H1 (cell line): ENCODE measurements at regions not wholly inside any gene's neighbourhood (a gene's known extent, or its start where the extent isn't known, plus 50 kb on each side); places are given as distances from the start of the nearest gene placed in this dataset.

Experiments
- CHD1 ChIP-seq: IDR thresholded peaks from 2 replicates; pipeline ENCODE4 v1.6.1; 2012; ENCODE audit warnings: low read depth, low read length, improper control_type of control experiment
- CREB1 ChIP-seq: IDR thresholded peaks from 2 replicates; pipeline ENCODE4 v1.6.1; 2012; ENCODE audit warnings: inconsistent platforms
- CTBP2 ChIP-seq: IDR thresholded peaks from 2 replicates; pipeline ENCODE4 v1.7.0; 2011; ENCODE audit warnings: borderline replicate concordance, mild to moderate bottlenecking, moderate library complexity, mixed read lengths, low read length; ENCODE audit not compliant: insufficient read depth, insufficient read length
- GTF2F1 ChIP-seq: IDR thresholded peaks from 2 replicates; pipeline ENCODE4 v1.6.1; 2012; ENCODE audit warnings: low read depth, low read length, improper control_type of control experiment, borderline replicate concordance
- JUND ChIP-seq: IDR thresholded peaks from 2 replicates; pipeline ENCODE4 v1.6.1; 2011; ENCODE audit warnings: mild to moderate bottlenecking, improper control_type of control experiment, low read length
- MAFK ChIP-seq: IDR thresholded peaks from 2 replicates; pipeline ENCODE4 v1.6.1; 2012; ENCODE audit warnings: low read depth, mild to moderate bottlenecking, improper control_type of control experiment, low read length
- POU5F1 ChIP-seq: IDR thresholded peaks from 2 replicates; pipeline ENCODE4 v1.6.1; 2011; ENCODE audit warnings: low read depth, mild to moderate bottlenecking, low read length, moderate library complexity
- SIX5 ChIP-seq: IDR thresholded peaks from 2 replicates; pipeline ENCODE4 v1.6.1; 2011; ENCODE audit warnings: mild to moderate bottlenecking, low read depth, low read length
- SP4 ChIP-seq: IDR thresholded peaks from 2 replicates; pipeline ENCODE4 v1.6.1; 2012; ENCODE audit warnings: low read length, inconsistent platforms
- SUZ12 ChIP-seq: fragments of 200-600 bp; sonication (generic); IDR thresholded peaks from 2 replicates; pipeline ENCODE4 v1.6.1; 2012; ENCODE audit warnings: mild to moderate bottlenecking, inconsistent platforms, low read length, moderate library complexity, mixed read lengths
- TBP ChIP-seq: IDR thresholded peaks from 2 replicates; pipeline ENCODE4 v1.6.1; 2011; ENCODE audit warnings: low read depth, low read length, improper control_type of control experiment
- TF ChIP-seq, protein P1 (sequence below): fragments of 300-600 bp; sonication (generic); IDR thresholded peaks from 2 replicates; pipeline ENCODE4 v1.7.1; 2012; ENCODE audit warnings: low read length, moderate library complexity, mild to moderate bottlenecking, inconsistent platforms; ENCODE audit not compliant: insufficient replicate concordance
- TF ChIP-seq, protein P2 (sequence below): IDR thresholded peaks from 2 replicates; pipeline ENCODE4 v1.6.1; 2012; ENCODE audit warnings: inconsistent platforms

DNA sequence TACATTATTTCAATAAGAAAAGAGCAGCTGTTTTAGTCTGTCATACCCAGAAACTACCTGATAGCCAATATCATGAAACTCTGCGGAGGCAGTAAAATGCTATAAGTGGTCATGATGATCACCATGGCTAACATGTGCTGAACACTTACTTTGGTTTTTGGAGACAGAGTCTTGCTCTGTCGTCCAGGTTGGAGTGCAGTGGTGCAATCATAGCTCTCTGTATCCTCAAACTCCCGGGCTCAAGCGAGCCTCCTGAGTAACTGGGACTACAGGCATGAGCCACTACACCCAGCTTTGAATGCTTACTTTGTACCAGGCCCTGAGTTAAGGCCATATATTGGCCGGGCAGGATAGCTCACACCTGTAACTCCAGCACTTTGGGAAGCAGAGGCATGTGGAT is 101.2 kb upstream of the DHX40 start (continued):
- TF ChIP-seq, protein P1, sequence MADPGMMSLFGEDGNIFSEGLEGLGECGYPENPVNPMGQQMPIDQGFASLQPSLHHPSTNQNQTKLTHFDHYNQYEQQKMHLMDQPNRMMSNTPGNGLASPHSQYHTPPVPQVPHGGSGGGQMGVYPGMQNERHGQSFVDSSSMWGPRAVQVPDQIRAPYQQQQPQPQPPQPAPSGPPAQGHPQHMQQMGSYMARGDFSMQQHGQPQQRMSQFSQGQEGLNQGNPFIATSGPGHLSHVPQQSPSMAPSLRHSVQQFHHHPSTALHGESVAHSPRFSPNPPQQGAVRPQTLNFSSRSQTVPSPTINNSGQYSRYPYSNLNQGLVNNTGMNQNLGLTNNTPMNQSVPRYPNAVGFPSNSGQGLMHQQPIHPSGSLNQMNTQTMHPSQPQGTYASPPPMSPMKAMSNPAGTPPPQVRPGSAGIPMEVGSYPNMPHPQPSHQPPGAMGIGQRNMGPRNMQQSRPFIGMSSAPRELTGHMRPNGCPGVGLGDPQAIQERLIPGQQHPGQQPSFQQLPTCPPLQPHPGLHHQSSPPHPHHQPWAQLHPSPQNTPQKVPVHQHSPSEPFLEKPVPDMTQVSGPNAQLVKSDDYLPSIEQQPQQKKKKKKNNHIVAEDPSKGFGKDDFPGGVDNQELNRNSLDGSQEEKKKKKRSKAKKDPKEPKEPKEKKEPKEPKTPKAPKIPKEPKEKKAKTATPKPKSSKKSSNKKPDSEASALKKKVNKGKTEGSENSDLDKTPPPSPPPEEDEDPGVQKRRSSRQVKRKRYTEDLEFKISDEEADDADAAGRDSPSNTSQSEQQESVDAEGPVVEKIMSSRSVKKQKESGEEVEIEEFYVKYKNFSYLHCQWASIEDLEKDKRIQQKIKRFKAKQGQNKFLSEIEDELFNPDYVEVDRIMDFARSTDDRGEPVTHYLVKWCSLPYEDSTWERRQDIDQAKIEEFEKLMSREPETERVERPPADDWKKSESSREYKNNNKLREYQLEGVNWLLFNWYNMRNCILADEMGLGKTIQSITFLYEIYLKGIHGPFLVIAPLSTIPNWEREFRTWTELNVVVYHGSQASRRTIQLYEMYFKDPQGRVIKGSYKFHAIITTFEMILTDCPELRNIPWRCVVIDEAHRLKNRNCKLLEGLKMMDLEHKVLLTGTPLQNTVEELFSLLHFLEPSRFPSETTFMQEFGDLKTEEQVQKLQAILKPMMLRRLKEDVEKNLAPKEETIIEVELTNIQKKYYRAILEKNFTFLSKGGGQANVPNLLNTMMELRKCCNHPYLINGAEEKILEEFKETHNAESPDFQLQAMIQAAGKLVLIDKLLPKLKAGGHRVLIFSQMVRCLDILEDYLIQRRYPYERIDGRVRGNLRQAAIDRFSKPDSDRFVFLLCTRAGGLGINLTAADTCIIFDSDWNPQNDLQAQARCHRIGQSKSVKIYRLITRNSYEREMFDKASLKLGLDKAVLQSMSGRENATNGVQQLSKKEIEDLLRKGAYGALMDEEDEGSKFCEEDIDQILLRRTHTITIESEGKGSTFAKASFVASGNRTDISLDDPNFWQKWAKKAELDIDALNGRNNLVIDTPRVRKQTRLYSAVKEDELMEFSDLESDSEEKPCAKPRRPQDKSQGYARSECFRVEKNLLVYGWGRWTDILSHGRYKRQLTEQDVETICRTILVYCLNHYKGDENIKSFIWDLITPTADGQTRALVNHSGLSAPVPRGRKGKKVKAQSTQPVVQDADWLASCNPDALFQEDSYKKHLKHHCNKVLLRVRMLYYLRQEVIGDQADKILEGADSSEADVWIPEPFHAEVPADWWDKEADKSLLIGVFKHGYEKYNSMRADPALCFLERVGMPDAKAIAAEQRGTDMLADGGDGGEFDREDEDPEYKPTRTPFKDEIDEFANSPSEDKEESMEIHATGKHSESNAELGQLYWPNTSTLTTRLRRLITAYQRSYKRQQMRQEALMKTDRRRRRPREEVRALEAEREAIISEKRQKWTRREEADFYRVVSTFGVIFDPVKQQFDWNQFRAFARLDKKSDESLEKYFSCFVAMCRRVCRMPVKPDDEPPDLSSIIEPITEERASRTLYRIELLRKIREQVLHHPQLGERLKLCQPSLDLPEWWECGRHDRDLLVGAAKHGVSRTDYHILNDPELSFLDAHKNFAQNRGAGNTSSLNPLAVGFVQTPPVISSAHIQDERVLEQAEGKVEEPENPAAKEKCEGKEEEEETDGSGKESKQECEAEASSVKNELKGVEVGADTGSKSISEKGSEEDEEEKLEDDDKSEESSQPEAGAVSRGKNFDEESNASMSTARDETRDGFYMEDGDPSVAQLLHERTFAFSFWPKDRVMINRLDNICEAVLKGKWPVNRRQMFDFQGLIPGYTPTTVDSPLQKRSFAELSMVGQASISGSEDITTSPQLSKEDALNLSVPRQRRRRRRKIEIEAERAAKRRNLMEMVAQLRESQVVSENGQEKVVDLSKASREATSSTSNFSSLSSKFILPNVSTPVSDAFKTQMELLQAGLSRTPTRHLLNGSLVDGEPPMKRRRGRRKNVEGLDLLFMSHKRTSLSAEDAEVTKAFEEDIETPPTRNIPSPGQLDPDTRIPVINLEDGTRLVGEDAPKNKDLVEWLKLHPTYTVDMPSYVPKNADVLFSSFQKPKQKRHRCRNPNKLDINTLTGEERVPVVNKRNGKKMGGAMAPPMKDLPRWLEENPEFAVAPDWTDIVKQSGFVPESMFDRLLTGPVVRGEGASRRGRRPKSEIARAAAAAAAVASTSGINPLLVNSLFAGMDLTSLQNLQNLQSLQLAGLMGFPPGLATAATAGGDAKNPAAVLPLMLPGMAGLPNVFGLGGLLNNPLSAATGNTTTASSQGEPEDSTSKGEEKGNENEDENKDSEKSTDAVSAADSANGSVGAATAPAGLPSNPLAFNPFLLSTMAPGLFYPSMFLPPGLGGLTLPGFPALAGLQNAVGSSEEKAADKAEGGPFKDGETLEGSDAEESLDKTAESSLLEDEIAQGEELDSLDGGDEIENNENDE, result no peak
- TF ChIP-seq SUZ12, result no peak
- TF ChIP-seq CHD1, result no peak
- no peak for TF ChIP-seq TBP
- TF ChIP-seq POU5F1, result no peak
- no peak for TF ChIP-seq JUND
- TF ChIP-seq MAFK, result no peak
- TF ChIP-seq SP4, result no peak
- no peak for TF ChIP-seq CTBP2
- TF ChIP-seq, protein P2, sequence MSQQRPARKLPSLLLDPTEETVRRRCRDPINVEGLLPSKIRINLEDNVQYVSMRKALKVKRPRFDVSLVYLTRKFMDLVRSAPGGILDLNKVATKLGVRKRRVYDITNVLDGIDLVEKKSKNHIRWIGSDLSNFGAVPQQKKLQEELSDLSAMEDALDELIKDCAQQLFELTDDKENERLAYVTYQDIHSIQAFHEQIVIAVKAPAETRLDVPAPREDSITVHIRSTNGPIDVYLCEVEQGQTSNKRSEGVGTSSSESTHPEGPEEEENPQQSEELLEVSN, result no peak
- no peak for TF ChIP-seq SIX5
- no peak for TF ChIP-seq GTF2F1
- TF ChIP-seq CREB1, result no peak
